RWPE1 (cell line): ENCODE measurements at regions not wholly inside any gene's neighbourhood (a gene's known extent, or its start where the extent isn't known, plus 50 kb on each side); places are given as distances from the start of the nearest gene placed in this dataset.

Experiments
- CTCF ChIA-PET: fragments of 350-600 bp; sonication (Branson Sonifier 250); formaldehyde crosslinking; extraction: SDS; loops from one replicate; lab custom pipeline; 2021; lab: Yijun Ruan, JAX
- POLR2A ChIA-PET: fragments of 400-600 bp; formaldehyde crosslinking; extraction: SDS; loops from one replicate; lab custom pipeline; 2020; ENCODE audit warnings: antibody characterized with exemption; ENCODE audit not compliant: low non-redundant PET; lab: Yijun Ruan, JAX
- DNase-seq: peaks from one replicate; pipeline ENCODE4 v3.0.0; 2012; ENCODE audit warnings: low spot score
- H3K27ac ChIP-seq: fragments of 450-650 bp; 2 replicates; pipeline ENCODE4 v1.5.1; 2017
- TF ChIP-seq, protein P1 (sequence below): fragments of 450-650 bp; conservative IDR thresholded peaks from 2 replicates; pipeline ENCODE4 v1.5.1; 2017; ENCODE audit warnings: low read depth, mild to moderate bottlenecking

DNA sequence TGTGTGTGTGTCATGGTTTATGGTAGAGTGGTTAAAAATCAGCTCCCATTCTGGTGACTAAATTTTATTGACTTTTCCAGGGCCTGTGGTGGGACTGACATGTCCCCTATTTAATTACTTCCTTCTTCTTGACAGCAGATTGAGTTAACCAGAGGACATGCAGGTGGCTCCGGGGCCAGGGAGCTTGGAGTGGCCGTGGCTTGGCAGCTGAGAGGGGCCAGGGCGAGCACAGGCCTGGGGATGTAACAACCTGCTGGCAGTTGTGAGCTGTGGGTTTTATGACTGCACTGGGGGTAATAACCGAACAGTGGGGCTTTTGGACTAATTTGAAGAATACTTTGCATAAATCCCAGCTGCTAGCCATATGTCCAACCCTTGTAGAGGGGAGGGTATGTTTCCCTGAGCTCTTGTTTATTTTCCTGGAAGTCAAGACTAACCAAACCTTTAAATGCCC, 186.0 kb downstream of the MID1IP1 start:
- CTCF ChIA-PET, result interaction anchor here (0.7 kb wide), 1 partner anchor 164 kb away, joined by 3 read pairs; no protein-coding TSS in a partner anchor
- no peak overlapping the region for H3K27ac ChIP-seq
- TF ChIP-seq, protein P1, sequence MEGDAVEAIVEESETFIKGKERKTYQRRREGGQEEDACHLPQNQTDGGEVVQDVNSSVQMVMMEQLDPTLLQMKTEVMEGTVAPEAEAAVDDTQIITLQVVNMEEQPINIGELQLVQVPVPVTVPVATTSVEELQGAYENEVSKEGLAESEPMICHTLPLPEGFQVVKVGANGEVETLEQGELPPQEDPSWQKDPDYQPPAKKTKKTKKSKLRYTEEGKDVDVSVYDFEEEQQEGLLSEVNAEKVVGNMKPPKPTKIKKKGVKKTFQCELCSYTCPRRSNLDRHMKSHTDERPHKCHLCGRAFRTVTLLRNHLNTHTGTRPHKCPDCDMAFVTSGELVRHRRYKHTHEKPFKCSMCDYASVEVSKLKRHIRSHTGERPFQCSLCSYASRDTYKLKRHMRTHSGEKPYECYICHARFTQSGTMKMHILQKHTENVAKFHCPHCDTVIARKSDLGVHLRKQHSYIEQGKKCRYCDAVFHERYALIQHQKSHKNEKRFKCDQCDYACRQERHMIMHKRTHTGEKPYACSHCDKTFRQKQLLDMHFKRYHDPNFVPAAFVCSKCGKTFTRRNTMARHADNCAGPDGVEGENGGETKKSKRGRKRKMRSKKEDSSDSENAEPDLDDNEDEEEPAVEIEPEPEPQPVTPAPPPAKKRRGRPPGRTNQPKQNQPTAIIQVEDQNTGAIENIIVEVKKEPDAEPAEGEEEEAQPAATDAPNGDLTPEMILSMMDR, result no peak
- DNase-seq, result no peak
- POLR2A ChIA-PET, result no interaction called here

DNA sequence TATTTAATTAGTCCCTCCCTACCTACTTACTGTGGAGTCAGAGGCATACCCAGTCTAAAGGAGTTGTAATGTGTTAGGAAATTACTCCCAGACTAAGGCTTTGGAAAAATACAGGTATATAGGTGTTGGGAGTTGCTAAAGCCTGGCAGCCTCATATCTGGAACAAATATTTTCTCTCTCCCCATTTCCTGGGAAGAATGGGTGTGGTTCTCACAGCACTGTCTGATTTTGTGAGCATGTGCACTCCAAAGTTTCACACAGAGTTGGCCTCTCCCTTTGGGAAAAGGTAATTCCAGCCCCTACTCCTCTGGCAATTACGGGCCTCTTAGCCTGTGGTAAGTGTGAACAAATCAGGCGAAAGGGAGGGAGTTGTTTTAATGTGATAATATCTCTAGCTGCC, 187.0 kb downstream of the MID1IP1 start:
- no peak for DNase-seq

DNA sequence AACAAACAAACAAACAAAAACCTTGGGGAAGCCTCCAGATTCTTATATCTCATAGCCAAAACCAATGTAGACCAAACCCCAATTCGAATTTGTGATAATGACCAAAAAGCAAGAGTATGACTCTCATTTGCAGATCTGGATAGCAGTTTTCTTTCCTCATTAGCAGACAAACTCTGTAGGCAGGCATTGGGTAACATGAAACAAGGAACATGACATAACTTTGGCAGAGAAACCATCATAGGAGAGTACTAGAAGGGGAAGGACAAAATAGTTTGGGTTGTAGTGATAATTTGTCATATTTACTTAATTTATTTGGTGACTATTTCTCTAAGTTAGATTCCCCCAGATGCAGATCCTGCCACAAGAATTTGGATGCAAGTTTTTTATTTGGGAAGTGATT, 187.8 kb downstream of the MID1IP1 start:
- TF ChIP-seq, protein P1, result no peak
- DNase-seq, result no peak
- ChIA-PET CTCF (no interaction called here), POLR2A (no interaction called here)
- no peak overlapping the region for H3K27ac ChIP-seq

More for the DNA sequence above, 187.0 kb downstream of the MID1IP1 start:
- TF ChIP-seq, protein P1, result no peak
- ChIA-PET POLR2A (no interaction called here), CTCF (no interaction called here)
- no peak overlapping the region for H3K27ac ChIP-seq

DNA sequence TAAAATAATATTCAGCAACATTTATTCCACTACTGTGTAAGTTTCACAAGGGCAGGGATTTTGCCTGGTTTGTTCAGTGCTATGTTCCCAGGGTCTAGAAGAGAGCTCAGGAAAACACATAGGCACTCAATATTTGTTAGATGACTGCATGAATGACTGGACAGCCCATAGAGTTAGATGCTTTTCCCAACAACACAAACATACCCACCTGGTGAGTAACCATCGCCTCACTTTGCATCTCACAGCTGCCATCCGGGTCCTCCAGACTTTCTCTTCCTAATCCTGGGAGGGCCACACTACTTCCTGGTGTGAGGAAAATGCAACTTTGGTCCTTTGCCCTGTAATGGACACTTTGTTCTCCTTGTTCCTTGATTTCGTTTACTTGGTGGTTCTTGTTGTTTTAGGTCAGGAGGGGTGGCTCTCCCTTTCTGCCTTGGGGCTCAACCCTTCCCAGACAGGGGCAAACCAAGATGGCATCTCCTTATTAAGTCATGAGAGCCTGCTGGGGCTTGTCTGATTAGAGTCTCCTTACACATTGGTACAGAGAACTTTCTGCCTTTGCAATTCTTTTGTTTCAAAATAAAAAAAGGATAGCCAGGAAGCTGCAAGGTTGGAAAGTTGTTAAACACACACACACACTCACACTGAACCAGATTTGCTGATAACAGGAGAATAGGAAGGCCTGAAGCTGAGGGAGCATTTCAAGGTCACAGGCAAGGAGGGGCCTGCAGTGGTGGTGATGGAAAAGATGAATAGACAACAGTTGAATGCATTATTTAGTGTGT, 190.6 kb downstream of the MID1IP1 start:
- TF ChIP-seq, protein P1, result no peak
- ChIA-PET CTCF (no interaction called here), POLR2A (no interaction called here)
- no peak overlapping the region for H3K27ac ChIP-seq
- DNase-seq, result peak; percentile 17

DNA sequence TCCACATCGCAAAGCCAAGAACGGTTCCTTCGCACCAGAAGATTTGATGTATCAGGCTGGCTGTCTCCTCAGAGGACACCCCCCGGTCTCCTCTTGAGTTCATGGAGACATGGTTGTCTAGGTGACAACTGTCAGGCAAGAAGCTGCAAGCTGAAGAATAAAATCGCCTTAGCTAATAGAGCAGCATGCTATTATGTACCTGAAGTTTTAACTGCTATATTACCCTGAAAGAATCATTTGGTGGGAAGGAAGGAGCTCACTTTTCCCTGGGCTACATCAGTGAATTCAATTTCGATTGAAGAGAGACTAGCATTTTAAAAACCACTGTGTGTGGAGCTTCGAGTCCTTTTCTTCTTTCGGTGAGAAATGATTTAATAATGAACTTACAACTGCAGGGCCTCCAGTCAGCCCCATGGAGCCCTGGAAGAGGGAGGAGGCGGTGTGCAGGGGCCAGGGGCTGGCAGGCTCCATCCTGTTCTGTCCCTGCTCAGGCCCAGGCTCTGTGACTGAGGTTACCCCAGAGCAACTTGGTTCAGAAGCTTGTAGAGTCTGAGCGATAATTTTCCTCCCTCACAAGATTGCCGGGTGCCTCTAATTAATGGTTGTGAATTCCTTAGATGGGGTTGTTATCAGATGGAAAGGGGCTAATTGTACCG, 191.3 kb downstream of the MID1IP1 start:
- no peak overlapping the region for H3K27ac ChIP-seq
- ChIA-PET POLR2A (no interaction called here), CTCF (no interaction called here)
- DNase-seq, result no peak
- TF ChIP-seq, protein P1, result no peak

DNA sequence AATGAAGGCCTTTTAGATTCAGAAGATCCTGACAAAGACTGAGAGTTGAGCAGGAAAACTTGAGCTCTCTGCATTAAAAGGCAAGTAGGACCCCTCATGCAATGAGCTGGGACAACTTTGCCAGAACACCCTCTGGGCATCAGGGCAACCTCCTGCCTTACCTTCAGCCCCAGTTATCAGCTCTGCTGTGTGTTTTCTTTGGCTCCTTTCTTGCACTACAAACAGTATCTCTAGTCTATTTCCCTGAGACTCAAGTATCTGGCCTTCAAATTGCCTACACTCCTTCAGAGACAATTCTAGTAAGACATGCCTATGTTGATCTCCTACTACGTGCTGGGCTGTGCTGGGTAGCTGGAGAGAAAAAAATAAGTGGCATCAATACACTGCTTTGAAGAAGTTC, 192.2 kb downstream of the MID1IP1 start:
- TF ChIP-seq, protein P1, result no peak
- no peak for DNase-seq
- CTCF ChIA-PET, result no interaction called here
- H3K27ac ChIP-seq, result no peak overlapping the region
- POLR2A ChIA-PET, result no interaction called here
